Stimulated activated CD4-positive, alpha-beta T cell treated with anti-CD3 and anti-CD28 coated beads, Interleukin-4, amount 100 ng/mL, for 1 hour (primary cell): ENCODE measurements at regions not wholly inside any gene's neighbourhood (a gene's known extent, or its start where the extent isn't known, plus 50 kb on each side); places are given as distances from the start of the nearest gene placed in this dataset.

Source experiments
- DNase-seq: peaks from one replicate; pipeline ENCODE4 v3.0.0-alpha.2; 2020

DNA sequence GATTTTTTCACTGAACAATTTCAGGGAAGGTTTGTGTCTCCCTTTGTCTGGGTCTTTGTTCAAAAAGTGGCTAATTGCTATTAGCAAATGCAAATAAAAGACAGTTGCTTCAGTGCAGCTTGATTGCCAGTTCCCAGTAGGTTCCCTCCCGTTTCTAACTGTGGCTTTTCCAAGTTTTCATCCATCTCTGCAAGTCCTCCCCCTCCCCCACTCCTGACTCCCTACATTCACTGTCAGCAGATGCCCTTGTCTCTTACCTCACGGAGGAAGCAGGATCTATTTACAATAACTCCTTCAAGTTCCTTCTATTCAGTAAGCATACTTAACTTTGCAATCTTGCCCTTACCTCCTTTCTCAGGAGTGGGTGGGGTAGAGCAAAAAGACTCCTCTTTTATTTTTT lies 55.4 kb upstream of the SCEL start:
- no peak for DNase-seq

DNA sequence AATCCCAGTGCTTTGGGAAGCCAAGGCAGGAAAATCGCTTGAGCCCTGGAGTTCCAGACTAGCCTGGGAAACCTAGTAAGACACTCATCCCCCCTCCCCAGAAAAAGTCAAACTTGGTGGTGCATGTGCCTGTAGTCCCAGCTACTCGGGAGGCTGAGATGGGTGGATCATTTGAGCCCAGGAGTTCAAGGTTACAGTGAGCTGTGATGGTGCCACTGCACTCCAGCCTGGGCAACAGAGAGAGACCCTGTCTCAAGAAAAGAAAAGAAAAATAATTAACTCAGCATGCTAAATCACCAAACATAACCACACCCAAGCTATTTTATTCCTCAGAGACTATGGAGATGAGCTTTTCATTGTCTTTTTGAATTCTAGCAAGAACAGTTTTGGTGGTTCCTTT lies 56.2 kb upstream of the SCEL start:
- DNase-seq, result no peak

DNA sequence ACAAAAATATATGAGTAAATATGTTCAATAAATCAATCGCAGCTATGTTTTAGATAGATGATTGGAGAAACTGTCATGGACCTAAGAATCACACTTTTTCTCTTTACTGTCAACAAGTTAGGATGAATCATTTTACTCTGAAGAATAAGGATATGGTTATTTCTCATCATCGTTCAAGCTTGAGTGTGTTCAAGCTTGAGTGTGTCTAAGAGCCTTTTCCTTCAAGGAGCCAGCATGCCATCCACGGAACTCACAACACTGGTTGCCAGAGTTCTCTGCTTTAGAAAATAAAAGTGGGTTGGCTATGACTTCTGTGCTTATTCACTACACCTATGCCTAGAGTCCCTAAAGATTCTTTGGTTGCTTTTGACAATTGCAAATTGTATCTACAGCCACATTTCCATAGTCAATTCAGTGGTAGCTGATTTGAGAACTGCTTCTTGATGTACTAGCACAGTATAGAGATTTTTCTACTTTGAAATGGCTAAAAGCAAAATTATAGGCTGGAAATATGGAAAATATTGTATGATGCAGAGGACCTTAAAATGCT lies 58.1 kb upstream of the SCEL start:
- DNase-seq, result no peak

DNA sequence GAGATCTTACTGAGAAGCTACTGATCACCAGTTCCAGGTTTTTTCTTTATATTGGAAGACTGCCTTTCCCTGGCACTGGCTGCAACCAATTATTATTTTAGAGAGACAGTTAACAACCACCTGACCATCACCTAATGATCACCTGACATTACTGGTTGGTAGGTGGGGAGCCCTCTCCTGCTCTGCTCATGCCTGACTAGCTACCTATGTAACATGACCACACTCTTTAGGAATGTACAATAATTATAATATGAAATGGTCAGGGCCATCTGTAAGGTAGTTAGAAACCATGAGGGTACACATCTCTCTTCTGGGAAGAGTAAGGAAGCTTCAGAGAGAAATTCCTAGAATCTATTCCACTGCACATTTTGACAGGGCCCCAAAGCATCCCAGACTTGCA lies 59.0 kb upstream of the SCEL start:
- DNase-seq, result no peak

DNA sequence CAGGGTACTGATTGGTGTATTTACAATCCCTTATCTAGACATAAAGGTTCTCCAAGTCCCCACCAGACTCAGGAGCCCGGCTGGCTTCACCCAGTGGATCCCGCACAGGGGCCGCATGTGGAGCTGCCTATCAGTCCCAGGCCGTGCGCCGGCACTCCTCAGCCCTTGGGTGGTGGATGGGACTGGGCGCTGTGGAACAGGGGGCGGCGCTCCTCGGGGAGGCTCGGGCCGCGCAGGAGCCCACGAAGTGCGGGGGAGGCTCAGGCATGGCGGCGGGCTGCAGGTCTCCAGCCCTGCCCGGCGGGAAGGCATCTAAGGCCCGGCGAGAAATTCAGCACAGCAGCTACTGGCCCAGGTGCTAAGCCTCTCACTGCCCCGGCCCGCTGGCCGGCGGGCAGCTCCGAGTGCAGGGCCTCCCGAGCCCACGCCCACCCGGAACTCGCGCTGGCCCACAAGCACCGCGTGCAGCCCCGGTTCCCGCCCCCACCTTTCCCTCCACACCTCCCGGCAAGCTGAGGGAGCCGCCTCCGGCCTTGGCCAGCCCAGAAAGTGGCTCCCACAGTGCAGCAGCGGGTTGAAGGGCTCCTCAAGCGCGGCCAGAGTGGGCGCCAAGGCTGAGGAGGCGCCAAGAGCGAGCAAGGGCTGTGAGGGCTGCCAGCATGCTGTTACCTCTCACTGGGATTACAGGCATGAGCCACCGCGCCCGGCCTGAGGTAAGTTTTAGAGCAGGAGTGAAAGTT lies 60.0 kb upstream of the SCEL start:
- no peak for DNase-seq

DNA sequence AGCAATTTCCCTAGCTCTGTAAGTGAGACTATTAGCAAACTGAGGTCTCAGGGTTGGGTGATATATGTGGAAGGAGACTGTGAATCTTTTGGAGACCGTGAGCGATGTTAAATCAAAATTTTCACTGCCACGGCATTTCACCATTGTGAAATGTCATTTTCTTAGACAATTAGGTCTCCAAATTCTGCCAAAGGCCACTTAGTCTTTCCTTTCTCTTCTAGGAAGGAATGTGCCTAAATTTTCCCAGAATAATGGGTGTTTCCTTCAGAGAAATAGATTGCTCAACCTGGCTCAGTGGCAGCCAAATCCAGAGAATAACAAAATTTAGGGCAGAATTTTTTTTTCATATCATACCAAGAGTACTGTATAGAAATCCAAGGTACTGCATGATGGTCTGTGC lies 64.5 kb upstream of the SCEL start:
- DNase-seq, result no peak

DNA sequence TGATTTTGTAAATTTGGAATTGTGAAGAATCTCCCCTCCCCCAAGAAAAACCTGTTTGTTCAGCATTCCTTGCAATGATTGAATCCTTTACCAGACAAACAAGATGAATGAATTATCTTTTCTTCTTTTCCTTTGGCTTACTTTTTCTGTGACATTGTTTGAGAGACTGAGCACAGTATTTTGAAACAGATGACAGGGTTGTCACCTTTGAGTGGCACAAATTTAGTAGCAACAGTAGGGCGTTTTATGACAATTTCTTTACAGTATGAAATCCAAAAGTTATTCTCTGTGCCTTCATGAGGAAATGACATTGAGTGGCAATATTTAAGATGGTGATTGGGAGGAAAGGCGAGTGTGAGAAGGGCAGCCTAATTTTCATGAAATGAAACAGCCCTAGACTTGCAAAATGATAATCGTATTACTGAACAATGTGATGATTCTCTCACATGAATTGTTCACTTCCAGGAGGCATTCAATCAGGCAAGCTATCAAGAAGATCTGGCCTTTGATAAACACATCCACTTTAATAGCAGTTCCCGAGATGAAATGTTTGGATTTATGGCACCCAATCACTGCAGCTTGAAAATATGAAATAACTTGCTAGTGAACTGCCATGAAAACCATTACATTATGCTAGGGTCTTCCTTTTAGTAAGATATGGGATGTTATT lies 68.6 kb upstream of the SCEL start:
- DNase-seq, result no peak

DNA sequence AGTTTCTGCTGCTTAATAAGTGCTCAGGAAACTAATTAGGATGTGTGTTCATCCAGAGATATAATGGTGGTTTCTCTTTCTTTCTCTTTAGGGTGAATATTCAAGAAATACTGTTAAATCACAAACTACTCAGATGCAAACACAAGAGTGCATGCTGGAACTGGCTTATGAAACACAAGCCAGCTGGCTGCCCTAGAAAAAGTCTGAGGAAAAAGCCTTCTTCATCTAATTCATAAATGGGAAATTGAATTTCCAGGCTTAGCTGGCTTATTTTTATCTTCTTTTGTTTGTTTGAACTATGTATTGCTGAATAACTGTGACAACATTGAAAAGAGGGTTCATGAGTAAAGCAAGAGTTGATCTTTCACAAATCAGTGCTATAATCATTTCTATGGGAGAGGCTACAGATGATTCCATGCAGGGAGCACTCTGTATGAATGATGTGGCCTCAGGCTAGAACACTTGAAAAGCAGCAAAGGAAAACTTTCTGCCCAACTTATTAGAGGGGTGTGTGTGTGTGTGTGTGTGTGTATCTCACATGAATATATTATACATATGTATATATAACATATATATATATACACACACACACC lies 69.8 kb upstream of the SCEL start:
- no peak for DNase-seq

DNA sequence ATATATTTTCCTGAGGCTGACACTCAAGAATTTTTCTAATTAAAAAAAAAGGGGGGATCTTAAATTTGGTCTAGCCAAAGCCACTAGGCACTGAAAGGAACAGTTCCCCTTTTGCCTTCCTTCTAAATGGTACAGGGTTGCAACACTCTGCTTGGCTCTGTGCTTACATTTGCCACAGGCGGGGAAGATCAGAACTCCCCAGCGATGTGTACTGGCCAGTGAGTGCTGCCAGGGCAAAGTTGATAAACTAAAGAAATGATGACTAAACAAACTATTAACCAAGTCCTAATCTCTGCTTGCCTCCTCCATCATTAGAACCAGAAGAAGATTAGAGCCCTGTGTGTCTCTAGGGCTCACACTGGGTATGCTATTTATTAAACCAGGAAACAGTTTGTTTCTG lies 75.3 kb upstream of the SCEL start:
- no peak for DNase-seq

DNA sequence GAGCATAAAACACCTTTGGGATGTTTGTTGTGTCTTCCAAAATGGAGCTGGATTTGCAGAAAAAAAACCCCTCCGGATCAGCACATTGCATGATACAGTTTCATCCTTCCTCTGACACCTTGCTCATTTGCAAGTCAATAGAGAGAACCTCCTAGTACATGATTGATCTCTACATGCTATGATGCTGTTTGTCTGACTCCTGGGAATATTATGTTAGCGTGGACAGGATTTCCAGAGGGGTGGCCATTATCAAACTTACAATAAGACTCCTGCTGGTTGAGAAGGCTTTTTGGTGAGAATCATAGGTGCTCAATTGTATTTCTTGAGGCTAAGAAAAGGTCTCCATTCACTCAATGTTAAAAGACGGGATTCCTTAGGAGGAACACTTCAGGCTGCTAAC lies 75.9 kb upstream of the SCEL start:
- DNase-seq, result no peak

DNA sequence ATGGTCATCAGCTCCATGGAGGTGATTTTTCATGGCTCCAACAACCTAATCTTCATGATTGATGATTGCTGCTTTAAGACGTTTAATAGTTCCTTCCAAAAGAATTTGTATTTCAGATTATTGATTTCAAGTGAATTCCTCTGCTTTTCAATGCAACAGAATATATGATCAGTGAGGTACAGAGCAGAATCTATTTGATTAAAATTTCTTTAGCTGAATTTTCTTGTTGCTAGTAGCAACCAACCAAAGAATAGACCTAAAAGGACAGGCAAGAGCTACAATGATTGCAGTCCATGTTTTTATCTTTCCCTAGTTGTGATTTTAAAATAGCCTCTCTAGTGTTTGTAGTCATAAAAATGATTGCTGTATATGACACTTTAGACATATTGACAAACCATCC lies 76.8 kb upstream of the SCEL start:
- no peak for DNase-seq

DNA sequence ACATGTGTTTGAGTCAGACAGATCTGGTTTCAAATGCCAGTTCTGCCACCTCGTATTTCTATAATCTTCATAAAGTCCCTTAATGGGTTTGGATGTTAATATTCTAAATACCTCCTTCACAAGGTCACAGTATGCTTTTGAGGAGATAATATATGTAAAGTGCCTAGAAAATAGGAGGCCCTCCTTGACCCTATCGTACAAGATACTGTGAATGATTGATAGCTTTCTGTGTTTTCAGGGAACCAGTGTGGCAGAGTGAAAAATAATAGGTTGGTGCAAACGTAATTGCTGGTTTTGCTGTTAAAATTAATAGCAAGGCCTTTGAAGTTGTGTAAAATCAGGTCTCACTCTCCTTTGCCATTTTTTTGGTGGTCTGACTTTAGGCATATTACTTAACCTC lies 77.5 kb upstream of the SCEL start:
- DNase-seq, result no peak

DNA sequence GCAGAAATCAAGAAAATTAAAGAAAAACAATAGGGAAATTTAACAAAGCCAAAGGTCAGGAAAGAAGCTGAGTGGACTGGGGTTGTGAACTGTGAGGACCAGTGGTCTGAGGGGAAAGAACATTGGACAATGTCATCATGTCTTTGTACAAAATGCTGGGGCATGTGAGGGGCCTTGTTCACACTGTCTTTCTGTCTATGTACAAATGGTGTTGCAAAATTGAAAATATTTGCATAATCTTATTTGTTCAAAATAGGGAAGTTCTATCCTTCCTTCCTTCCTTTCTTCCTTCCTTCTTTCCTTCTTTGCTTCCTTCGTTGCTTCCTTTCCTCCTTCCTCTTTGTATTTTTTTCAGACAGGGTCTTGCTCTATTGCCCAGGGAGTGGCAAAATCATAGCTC lies 79.2 kb upstream of the SCEL start:
- no peak for DNase-seq

DNA sequence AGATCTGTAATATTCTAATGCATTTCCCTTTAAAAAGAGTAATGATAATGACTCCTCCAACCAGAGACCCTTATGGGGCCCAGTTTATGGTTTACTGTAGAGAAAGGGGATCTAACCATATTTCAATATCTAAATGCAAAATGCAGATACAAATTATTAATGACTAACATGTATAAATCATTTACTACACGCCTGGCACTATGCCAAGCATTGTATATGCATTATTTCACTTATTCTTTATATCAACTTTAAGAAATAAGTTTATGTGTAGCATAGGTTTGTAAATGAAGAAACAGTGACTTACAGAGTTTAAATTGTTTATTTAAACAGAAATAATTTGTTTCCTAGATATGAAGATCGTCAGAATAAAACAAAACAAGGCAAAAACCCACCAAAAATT lies 86.2 kb upstream of the SCEL start:
- no peak for DNase-seq

DNA sequence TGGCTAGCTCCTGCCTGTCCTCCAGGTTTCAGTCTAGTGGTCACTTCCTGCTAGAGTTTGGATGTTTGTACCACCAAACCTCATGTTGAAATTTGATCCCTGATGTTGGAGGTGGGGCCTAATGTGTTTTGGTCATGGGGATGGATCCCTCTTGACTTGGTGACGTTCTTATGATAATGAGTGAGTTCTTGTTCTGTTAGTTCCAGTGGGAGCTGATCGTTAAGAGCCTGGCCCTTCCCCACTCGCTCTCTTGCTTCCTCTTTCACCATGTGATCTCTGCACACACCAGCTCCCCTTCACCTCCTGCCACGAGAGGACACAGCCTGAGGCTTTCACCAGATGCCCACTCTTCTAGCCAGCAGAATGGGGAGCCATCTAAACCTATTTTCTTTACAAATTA lies 86.8 kb upstream of the SCEL start:
- DNase-seq, result no peak

DNA sequence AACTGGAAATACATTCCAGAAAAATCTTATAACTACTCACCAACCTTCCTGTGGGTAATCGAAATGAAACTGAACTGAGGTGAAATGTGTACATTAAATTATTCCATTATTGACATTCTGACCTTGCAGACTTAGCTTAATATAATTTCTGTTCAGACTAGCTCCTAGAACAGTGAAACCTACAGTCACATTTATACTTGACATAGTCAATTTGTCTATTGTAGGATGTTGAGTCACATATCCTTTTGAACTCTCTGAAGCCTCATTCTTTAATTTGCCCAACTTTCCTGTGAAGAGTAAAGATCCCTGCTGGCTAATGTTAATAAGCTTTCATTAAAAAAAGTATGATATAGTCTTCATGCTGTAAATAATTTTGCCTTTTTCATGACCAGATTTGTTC lies 92.0 kb upstream of the SCEL start:
- DNase-seq, result no peak

DNA sequence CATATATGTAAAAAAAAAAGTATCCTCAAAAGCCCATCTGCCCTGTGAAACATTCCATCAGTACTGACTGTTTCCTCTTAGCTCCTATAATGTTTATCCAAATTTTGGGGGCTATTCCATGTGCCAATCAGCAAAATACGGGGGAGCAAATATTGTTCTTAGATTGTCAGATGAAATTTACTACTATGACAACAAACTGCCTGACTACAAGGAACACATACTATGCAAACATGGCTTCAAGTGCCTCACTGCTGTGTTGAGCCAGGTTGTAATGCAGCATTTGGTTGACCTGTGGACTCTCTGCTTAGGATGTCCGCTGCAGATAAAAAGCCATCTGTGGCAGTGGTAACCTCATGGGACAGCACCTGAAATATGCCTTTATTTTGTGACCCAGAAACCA lies 98.2 kb upstream of the SCEL start:
- DNase-seq, result no peak

DNA sequence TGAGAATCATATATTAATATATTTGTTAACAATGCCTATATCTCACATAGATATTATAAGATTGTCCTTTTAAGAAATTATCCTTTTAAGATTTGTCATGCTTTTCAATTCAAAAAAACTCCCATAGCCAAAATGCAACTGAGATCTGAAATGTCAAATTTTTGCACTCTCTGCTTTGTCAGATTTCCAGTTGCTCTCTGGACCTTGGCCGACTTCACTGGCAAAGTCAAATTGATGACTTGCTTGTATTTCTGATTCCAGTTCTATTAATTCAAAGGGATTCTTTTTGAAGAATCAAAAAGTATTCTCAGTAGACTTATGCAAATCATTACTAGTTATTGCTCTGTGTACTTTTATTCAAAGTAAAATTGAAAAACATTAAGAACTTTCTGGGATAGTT lies 101.2 kb upstream of the SCEL start:
- no peak for DNase-seq

DNA sequence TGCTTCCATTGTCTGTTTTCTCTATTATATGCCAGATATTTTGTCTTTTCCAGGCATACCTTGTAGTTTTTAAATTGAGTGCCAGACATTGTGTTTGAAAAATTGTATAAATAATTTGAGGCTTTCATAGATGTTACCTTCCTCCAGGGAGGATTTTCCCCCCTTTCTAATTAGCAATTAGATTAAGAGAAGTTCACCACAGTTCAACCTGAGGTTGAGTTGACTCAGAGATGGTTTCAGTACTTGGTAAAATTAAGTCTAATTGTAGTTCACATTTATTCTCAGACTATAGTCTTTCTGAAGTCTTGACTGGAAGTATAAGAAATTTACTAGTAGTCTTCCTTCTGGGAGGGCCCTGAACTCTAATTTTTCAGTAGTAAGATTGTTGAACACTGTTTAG lies 104.1 kb upstream of the SCEL start:
- no peak for DNase-seq

DNA sequence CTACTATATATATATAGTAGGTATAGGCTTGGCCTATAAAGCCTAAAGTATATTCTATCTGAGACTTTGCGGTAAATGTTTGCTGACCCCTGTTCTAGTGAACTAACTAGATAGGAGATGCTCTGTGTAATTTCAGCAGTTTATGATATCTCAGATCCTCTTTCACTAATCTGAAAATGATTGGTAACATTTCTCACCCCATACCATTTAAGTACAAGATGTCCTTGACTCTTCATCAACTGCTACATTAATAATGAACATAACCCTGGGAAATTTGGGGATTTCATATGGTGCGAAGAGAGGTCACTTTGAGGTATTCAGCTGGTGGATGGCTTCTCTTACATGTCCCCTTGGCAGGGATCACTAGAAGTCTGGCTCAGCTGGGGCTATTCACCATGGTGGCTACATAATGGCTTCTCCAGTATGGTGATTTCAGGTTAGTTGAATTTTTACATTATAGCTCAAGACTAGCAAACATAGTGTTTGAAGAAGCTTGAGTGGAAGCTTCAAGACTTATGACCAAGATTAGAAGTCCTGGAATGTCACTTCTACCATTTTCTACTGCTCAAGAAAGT lies 103.6 kb upstream of the MYCBP2 start:
- DNase-seq, result no peak

DNA sequence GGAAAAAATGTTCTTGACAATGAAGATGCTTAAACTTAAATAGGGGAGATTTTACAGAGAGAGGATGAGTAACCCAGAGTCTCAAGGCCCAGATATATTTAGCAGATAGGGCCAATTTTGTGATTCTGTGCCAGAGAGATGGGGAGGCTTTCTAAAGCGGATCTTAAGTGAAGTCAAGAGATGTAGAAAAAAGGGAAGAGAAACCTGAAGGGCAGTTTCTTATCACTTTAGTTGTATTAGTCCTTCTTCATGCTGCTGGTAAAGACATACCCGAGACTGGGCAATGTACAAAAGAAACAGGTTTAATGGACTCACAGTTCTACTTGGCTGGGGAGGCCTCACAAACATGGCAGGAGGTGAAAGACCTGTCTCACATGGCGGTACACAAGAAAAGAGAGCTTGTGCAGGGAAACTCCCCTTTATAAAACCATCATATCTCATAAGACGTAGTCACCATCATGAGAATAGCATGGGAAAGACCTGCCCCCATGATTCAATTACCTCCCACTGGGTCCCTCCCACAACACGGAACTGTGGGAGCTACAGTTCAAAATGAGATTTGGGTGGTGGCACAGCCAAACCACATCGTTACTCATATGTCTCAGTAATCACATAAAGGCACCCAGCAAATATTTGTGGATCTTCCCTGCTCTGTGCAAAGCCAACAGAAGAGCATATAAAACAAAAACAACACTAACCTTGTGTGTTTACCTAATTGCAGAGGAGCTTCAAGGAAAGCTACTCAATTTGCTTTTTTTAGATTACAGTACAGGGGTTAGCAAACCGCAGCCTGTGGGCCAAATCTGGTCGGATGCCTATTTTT lies 102.6 kb upstream of the MYCBP2 start:
- peak; percentile 33 for DNase-seq

DNA sequence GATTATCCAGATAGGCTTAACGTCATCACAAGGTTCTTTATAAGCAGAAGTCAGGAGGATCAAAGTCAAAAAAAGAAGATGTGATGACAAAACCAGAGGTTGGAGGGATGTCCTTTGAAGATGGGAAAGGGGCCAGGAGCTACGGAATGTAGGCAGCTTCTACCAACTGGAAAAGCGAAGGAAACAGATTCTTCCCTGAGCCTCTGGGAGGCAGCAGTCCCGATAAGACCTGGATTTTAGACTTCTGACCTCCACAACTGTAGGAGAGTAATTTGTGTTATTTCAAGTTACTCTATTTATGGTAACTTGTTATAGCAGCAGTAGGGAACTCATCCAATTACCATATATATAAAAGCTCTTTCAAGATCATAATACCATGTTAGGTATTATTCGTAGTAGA lies 98.8 kb upstream of the MYCBP2 start:
- DNase-seq, result no peak

DNA sequence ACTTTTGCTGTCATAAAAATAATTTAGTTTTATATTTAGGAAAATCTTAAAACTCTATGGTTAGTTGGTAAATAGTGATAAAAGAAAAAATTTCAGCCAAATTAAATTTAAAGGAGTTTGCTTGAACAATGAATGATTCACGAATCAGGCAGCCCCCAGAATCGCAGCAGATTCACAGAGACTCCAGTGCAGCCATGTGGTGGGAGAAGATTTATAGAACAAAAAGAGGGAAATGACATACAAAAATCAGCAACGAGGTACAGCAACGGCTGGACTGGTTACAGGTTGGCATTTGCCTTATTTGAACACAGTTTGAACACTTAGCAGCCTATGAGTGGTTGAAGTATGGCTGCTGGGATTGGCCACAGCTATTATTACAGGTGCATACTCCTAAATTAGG lies 96.4 kb upstream of the MYCBP2 start:
- no peak for DNase-seq
